ENCODE measurements at regions not wholly inside any gene's neighbourhood (a gene's known extent, or its start where the extent isn't known, plus 50 kb on each side); places are given as distances from the start of the nearest gene placed in this dataset.

- Mint-ChIP-seq H3K9me3 (no peaks in the 10 kb centered on the region), H3K4me1 (ENCODE audit: unreplicated experiment) (peaks cover 18% of the 10 kb centered on the region), H3K27ac (no peak overlapping the region), H3K27me3 (peaks cover 18% of the 10 kb centered on the region), H3K4me3 (no peak overlapping the region), H3K36me3 (no peaks in the 10 kb centered on the region)
- TF ChIP-seq, protein P1, sequence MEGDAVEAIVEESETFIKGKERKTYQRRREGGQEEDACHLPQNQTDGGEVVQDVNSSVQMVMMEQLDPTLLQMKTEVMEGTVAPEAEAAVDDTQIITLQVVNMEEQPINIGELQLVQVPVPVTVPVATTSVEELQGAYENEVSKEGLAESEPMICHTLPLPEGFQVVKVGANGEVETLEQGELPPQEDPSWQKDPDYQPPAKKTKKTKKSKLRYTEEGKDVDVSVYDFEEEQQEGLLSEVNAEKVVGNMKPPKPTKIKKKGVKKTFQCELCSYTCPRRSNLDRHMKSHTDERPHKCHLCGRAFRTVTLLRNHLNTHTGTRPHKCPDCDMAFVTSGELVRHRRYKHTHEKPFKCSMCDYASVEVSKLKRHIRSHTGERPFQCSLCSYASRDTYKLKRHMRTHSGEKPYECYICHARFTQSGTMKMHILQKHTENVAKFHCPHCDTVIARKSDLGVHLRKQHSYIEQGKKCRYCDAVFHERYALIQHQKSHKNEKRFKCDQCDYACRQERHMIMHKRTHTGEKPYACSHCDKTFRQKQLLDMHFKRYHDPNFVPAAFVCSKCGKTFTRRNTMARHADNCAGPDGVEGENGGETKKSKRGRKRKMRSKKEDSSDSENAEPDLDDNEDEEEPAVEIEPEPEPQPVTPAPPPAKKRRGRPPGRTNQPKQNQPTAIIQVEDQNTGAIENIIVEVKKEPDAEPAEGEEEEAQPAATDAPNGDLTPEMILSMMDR (conservative IDR thresholded peaks at IDR 0.05): no peak
- DNase-seq (ENCODE audit: extremely low spot score, unreplicated experiment): no peak
These were observed 532.5 kb upstream of the MGMT start for GRCh38 chr10:128934492-128934891.

GRCh38 chr10:128936392-128936791 is 530.6 kb upstream of the MGMT start:
- TF ChIP-seq, protein P1 (conservative IDR thresholded peaks at IDR 0.05): no peak
- H3K36me3 Mint-ChIP-seq: no peaks in the 10 kb centered on the region
- no peak overlapping the region for H3K4me3 Mint-ChIP-seq
- no peak overlapping the region for H3K27ac Mint-ChIP-seq
- H3K4me1 Mint-ChIP-seq (ENCODE audit: unreplicated experiment): peaks cover 11% of the 10 kb centered on the region
- H3K9me3 Mint-ChIP-seq: no peaks in the 10 kb centered on the region
- no peak for DNase-seq (ENCODE audit: extremely low spot score, unreplicated experiment)
- H3K27me3 Mint-ChIP-seq: peaks cover 16% of the 10 kb centered on the region

DNA sequence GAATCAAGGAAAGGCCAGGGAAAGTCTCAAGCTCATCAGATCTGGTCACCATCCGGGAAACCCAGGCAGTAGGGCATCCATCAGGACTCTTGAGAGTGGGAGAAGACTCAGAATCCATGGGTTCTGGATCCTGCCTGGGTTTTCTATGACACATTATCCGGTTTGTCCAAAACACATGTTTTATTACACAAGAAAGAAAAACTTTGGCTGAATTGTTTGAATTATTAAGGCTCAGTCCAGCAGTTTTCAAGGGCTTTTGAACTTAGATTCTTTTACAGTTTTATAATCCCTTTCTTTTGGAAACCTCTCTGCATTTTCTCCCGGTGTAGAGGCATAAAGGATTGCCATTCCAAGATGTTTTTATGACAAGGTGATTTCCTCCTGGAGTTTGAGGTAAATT is 528.5 kb upstream of the MGMT start:
- no peak overlapping the region for H3K4me3 Mint-ChIP-seq

DNA sequence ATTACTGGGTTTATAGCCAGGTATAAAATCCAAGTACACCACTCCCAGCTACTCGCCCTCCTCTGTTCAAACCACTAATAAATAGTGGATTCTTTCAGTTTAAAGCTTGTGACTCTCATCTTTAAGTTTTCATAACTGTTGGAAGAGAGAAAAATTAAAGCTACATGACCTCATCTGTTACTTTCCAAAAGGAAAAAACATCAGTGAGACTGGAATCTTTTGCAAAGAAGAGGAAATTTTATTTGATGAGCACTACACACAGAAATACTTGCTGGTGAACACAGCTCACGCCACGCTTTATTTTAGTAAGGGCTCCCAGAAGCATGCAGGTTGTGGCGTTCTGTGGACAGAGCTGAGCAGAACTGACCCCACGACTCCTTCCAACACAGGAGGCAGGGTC is 527.0 kb upstream of the MGMT start:
- Mint-ChIP-seq H3K4me3 (no peak overlapping the region), H3K9me3 (no peaks in the 10 kb centered on the region), H3K36me3 (no peaks in the 10 kb centered on the region), H3K4me1 (ENCODE audit: unreplicated experiment) (peaks cover 6% of the 10 kb centered on the region), H3K27ac (no peak overlapping the region), H3K27me3 (peaks cover 5% of the 10 kb centered on the region)
- DNase-seq (ENCODE audit: extremely low spot score, unreplicated experiment): no peak
- TF ChIP-seq, protein P1 (conservative IDR thresholded peaks at IDR 0.05): no peak

More for the DNA sequence above, 528.5 kb upstream of the MGMT start:
- TF ChIP-seq, protein P1 (conservative IDR thresholded peaks at IDR 0.05): no peak
- Mint-ChIP-seq H3K9me3 (no peaks in the 10 kb centered on the region), H3K27me3 (peaks cover 11% of the 10 kb centered on the region), H3K4me1 (ENCODE audit: unreplicated experiment) (peaks cover 13% of the 10 kb centered on the region), H3K27ac (no peak overlapping the region), H3K36me3 (no peaks in the 10 kb centered on the region)
- DNase-seq (ENCODE audit: extremely low spot score, unreplicated experiment): no peak

DNA sequence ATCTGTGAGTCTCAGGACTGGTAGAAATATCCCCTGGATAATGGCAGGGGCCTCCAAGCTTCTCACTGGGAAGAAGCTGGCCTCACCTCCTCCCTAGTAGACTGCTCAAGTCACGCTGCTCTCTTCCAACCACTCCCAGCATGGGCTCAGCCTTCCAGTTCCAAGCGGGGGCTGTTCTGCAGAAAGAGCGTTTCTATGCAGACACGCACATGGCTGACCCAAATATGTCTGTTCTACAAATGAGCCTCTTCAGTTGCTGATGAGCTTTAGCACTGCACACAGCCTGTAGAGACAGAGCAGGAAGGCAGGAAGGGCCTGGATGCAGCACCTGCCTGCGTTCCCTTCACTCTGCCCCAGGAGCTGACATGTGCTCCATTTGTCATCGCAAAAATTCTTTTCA is 523.9 kb upstream of the MGMT start:
- H3K9me3 Mint-ChIP-seq: peaks cover 10% of the 10 kb centered on the region
- H3K36me3 Mint-ChIP-seq: no peaks in the 10 kb centered on the region
- no peak for DNase-seq (ENCODE audit: extremely low spot score, unreplicated experiment)
- no peak overlapping the region for H3K4me3 Mint-ChIP-seq
- H3K27ac Mint-ChIP-seq: no peak overlapping the region
- no peaks in the 10 kb centered on the region for H3K27me3 Mint-ChIP-seq
- H3K4me1 Mint-ChIP-seq (ENCODE audit: unreplicated experiment): peaks cover 6% of the 10 kb centered on the region
- TF ChIP-seq, protein P1 (conservative IDR thresholded peaks at IDR 0.05): no peak

DNA sequence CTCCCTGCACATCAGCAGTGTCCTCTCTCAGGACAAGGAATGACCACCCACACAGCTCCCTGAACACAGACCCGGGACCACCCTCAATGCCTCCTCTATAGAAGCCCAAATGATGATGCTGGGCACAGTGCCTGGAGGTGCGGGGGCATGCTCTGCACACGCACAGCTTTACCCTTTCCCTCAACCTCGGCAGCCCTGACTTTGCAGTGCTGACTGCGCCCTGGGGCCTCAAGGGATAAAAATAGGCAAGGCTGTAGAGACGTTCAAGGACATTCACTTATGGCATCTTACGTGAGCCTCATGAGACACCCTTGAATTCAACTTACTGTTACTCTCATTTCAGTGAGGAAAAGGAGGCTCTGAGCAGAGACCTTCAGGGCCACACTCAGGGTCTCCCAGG is 521.6 kb upstream of the MGMT start:
- no peak overlapping the region for H3K4me3 Mint-ChIP-seq
- H3K9me3 Mint-ChIP-seq: peaks cover 10% of the 10 kb centered on the region
- H3K4me1 Mint-ChIP-seq (ENCODE audit: unreplicated experiment): peaks cover 6% of the 10 kb centered on the region
- no peak for DNase-seq (ENCODE audit: extremely low spot score, unreplicated experiment)
- H3K27ac Mint-ChIP-seq: no peak overlapping the region
- H3K36me3 Mint-ChIP-seq: no peaks in the 10 kb centered on the region
- TF ChIP-seq, protein P1 (conservative IDR thresholded peaks at IDR 0.05): no peak
- no peaks in the 10 kb centered on the region for H3K27me3 Mint-ChIP-seq

All from type B pancreatic cell (in vitro differentiated cells).